ENCODE measurements at regions not wholly inside any gene's neighbourhood (a gene's known extent, or its start where the extent isn't known, plus 50 kb on each side); places are given as distances from the start of the nearest gene placed in this dataset.

GRCh38 chr7:55623617-55624016, 51.3 kb upstream of the VOPP1 start:
- intact Hi-C loops (cut with DNase I; ENCODE audit: low total_unique reads) (no loop called here), in situ Hi-C loops (cut with MboI; ENCODE audit: low sequenced_read_pairs in 4 of 4) (no loop called here)
- H3K4me3 ChIP-seq: no peak overlapping the region
- DNase-seq (no peak), ATAC-seq (no peak)
- no peaks in the 10 kb centered on the region for H3K36me3 ChIP-seq
- H3K4me1 ChIP-seq: no peaks in the 10 kb centered on the region
- H3K9me3 ChIP-seq: no peaks in the 10 kb centered on the region
- TF ChIP-seq POLR2A (IDR thresholded peaks at IDR 0.05) (no peak), CTCF (IDR thresholded peaks at IDR 0.05 in 4 of 5, conservative IDR thresholded peaks at IDR 0.05 in 1 of 5) (no peak)
- no peaks in the 10 kb centered on the region for H3K27me3 ChIP-seq
- no peak overlapping the region for H3K27ac ChIP-seq

DNA sequence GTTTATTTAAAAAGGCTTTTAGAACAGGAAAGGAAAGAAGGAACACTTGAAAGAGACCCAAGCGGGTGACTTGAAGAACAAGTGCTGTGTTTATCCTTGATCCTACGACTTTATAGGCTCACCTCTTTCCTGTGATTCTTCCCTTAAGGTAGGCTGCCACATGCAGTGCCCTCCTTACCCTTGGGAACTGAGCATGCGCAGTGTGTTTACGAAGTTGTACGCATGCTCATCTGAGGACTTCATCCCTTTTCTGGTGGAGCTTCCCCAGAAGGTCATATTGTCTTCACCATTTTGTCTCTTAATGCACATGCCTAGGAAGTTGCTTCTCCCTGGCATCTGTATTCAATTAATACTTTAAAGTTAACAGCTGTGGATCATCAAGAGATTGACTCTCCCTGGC, 49.9 kb upstream of the VOPP1 start:
- DNase-seq: no peak
- Histone ChIP-seq H3K36me3 (no peaks in the 10 kb centered on the region), H3K4me1 (no peaks in the 10 kb centered on the region), H3K9me3 (no peaks in the 10 kb centered on the region), H3K27me3 (no peaks in the 10 kb centered on the region), H3K27ac (no peak overlapping the region), H3K4me3 (no peak overlapping the region)
- no peak for ATAC-seq
- in situ Hi-C loops (cut with MboI; ENCODE audit: low sequenced_read_pairs in 4 of 4): no loop called here
- no peak for TF ChIP-seq CTCF (IDR thresholded peaks at IDR 0.05 in 4 of 5, conservative IDR thresholded peaks at IDR 0.05 in 1 of 5)
- intact Hi-C loops (cut with DNase I; ENCODE audit: low total_unique reads): no loop called here

All from gastrocnemius medialis (tissue), 4 donors.